WTC11 (cell line): ENCODE measurements at regions not wholly inside any gene's neighbourhood (a gene's known extent, or its start where the extent isn't known, plus 50 kb on each side); places are given as distances from the start of the nearest gene placed in this dataset.

ENCODE experiments used
- CTCF ChIP-seq: fragments of 200-600 bp; IDR thresholded peaks from 2 replicates; pipeline ENCODE4 v1.8.0; 2022; ENCODE audit warnings: antibody characterized with exemption
- E2F4 ChIP-seq: sonication (generic); formaldehyde crosslinking; IDR thresholded peaks from 2 replicates; pipeline ENCODE4 v1.8.1; 2022; ENCODE audit warnings: low read depth, mild to moderate bottlenecking, moderate library complexity, missing genetic modification reagents, borderline replicate concordance
- ERG ChIP-seq: fragments of 250-450 bp; sonication (Bioruptor Pico); IDR thresholded peaks from 2 replicates; pipeline ENCODE4 v1.8.0; 2021; ENCODE audit warnings: mild to moderate bottlenecking
- ESRRA ChIP-seq: sonication (generic); formaldehyde crosslinking; IDR thresholded peaks from 2 replicates; pipeline ENCODE4 v1.8.1; 2022; ENCODE audit warnings: mild to moderate bottlenecking, missing genetic modification reagents, borderline replicate concordance
- NR2C2 ChIP-seq: sonication (generic); formaldehyde crosslinking; IDR thresholded peaks from 2 replicates; pipeline ENCODE4 v1.8.0; 2022; ENCODE audit warnings: mild to moderate bottlenecking, missing genetic modification reagents
- PREB ChIP-seq: sonication (generic); formaldehyde crosslinking; IDR thresholded peaks from 2 replicates; pipeline ENCODE4 v1.8.1; 2022; ENCODE audit warnings: mild to moderate bottlenecking, missing genetic modification reagents, moderate library complexity, borderline replicate concordance
- SP1 ChIP-seq: sonication (generic); formaldehyde crosslinking; conservative IDR thresholded peaks from 2 replicates; pipeline ENCODE4 v1.8.1; 2022; ENCODE audit warnings: missing genetic modification reagents

GRCh38 chr7:13217768-13218167 lies 530.3 kb downstream of the ARL4A start:
- no peak for TF ChIP-seq CTCF
- no peak for TF ChIP-seq ERG
- no peak for TF ChIP-seq PREB (CRISPR knock-in tag)
- no peak for TF ChIP-seq ESRRA
- TF ChIP-seq NR2C2 (CRISPR knock-in tag) = no peak
- TF ChIP-seq SP1 (CRISPR knock-in tag) = no peak
- TF ChIP-seq E2F4 (CRISPR knock-in tag) = no peak
